Heart right ventricle (tissue), 16 donors: ENCODE measurements at regions not wholly inside any gene's neighbourhood (a gene's known extent, or its start where the extent isn't known, plus 50 kb on each side); places are given as distances from the start of the nearest gene placed in this dataset.

Experiments used
- ATAC-seq, 8 donors: fragments of 200-7000 bp; cut with Tn5 transposase; one replicate each; pipeline ENCODE4 v1.9.1; 2020; ENCODE audit warnings: mild to moderate bottlenecking in 8 of 8, moderate library complexity in 8 of 8, moderate number of reproducible peaks in 1 of 8
- DNase-seq, 2 donors: peaks; one replicate each; pipeline ENCODE4 v3.0.0-alpha.2; 2020
- H3K27ac ChIP-seq, 10 donors: fragments of 200-600 bp; sonication (generic) in 2 of 10; one replicate each; pipeline versions ENCODE4 v1.5.0 to v1.8.0; 2020 to 2022; ENCODE audit warnings: mild to moderate bottlenecking in 3 of 10
- H3K27me3 ChIP-seq, 7 donors: fragments of 200-600 bp; one replicate each; pipeline ENCODE4 v1.8.0; 2021 to 2022; ENCODE audit warnings: mild to moderate bottlenecking in 2 of 7
- H3K36me3 ChIP-seq, 9 donors: fragments of 200-600 bp; sonication (generic) in 1 of 9; one replicate each; pipeline versions ENCODE4 v1.5.0 to v1.8.0; 2020 to 2022; ENCODE audit warnings: mild to moderate bottlenecking in 2 of 9
- H3K4me1 ChIP-seq, 9 donors: fragments of 200-600 bp; sonication (generic) in 1 of 9; one replicate each; pipeline versions ENCODE4 v1.5.0 to v1.8.0; 2020 to 2022; ENCODE audit warnings: mild to moderate bottlenecking in 4 of 9
- H3K4me3 ChIP-seq, 10 donors: fragments of 200-600 bp; sonication (generic) in 2 of 10; one replicate each; pipeline versions ENCODE4 v1.5.0 to v1.8.0; 2020 to 2022; ENCODE audit warnings: mild to moderate bottlenecking in 7 of 10, moderate library complexity in 2 of 10
- H3K9me3 ChIP-seq, 11 donors: fragments of 200-600 bp in 10 of 11; sonication (generic) in 2 of 11; one replicate each; pipeline versions ENCODE4 v1.5.0 to v1.8.0; 2013 to 2022; ENCODE audit warnings: mild to moderate bottlenecking in 2 of 11, control low read depth in 1 of 11, moderate library complexity in 1 of 11
- WGBS, 2 donors: extraction: QIAGEN DNeasy Blood & Tissue Kit; methylation state at CpG; one replicate each; pipeline ENCODE4 v1.1.7; 2013; ENCODE audit warnings: inconsistent platforms in 1 of 2; 5-methylcytosine and 5-hydroxymethylcytosine counted together
- intact Hi-C, 10 donors: fragments of 100-400 bp; cut with DNase I; formaldehyde crosslinking; loops; one replicate each; pipeline versions ENCODE4 v1.11.1 to v1.14.2; 2022
- TF ChIP-seq, protein P1 (sequence below), 9 donors: fragments of 200-600 bp; sonication (generic) in 2 of 9; IDR thresholded peaks; one replicate each; pipeline versions ENCODE4 v1.5.0 to v1.8.0; 2021 to 2022; ENCODE audit warnings: antibody characterized with exemption in 9 of 9, mild to moderate bottlenecking in 5 of 9, moderate library complexity in 1 of 9
- donor health status: Arrhythmogenic right ventricular cardiomyopathy.
- donor health status: ischemic (EF 13 %, LVEDD 7.1; RV severe dilation, severe dysfunction).
- donor health status: healthy with polysubstance abuse.
- donor health status: DM: no; HTN: yes; CAD: no.
- donor health status: DM: no; HTN: no; CAD: no.
- donor health status: ischemic (EF 25% LVEDD 6.9; RV normal size, moderate dysfunction).
- donor health status: ischemic (EF 25% LVEDD 5.7; RV mildly dilated, moderate dysfunction).
- donor health status: healthy.
- donor health status: DM: yes; HTN: yes; CAD: no.
- donor health status: Ischemic cardiomyopathy.
- donor health status: ischemic (EF 35%, LVEDD 5.7; RV mildly dilated, moderate dysfunction).
- donor health status: nonischemic (EF 11% LVEDD 7.7; RV severe dilation, severe dysfunction).
- donor health status: DM: yes; HTN: yes; CAD: no.
- donor health status: PGD.
- donor health status: ischemic (EF 29% LVEDD 5.4; RV normal size, mild dysfunction).
- donor health status: nonischemic (EF 23%, LVEDD 6.1; RV moderate dilation, normal function).

DNA sequence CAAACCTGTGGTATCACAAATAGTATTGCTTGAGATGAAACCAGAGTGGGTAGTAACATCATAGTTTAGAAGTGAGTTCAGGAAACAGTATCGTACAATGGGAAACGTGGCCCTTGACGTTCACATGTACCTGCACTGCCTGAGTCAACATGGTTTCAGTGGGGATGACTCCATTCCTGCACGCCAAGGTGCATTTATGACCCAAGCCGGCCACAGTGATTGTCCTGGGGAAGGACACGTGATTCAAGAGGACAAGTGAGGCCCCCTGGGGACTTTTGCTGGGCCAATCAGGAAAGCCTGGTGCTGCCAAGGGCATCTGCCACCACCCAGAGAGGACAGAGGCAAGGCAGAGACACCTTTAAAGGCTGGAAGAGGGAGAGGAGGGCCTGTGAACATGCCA, 119.2 kb downstream of the AXIN2 start:
- TF ChIP-seq, protein P1, sequence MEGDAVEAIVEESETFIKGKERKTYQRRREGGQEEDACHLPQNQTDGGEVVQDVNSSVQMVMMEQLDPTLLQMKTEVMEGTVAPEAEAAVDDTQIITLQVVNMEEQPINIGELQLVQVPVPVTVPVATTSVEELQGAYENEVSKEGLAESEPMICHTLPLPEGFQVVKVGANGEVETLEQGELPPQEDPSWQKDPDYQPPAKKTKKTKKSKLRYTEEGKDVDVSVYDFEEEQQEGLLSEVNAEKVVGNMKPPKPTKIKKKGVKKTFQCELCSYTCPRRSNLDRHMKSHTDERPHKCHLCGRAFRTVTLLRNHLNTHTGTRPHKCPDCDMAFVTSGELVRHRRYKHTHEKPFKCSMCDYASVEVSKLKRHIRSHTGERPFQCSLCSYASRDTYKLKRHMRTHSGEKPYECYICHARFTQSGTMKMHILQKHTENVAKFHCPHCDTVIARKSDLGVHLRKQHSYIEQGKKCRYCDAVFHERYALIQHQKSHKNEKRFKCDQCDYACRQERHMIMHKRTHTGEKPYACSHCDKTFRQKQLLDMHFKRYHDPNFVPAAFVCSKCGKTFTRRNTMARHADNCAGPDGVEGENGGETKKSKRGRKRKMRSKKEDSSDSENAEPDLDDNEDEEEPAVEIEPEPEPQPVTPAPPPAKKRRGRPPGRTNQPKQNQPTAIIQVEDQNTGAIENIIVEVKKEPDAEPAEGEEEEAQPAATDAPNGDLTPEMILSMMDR (IDR thresholded peaks at IDR 0.05), result no peak
- Histone ChIP-seq H3K36me3 (no peaks in the 10 kb centered on the region), H3K4me3 (no peak overlapping the region), H3K27me3 (peaks cover 0 to 24% (median 5%) of the 10 kb centered on the region in 7 donors), H3K4me1 (peaks cover 0 to 3% (median 0%) of the 10 kb centered on the region in 9 donors), H3K9me3 (no peaks in the 10 kb centered on the region), H3K27ac (no peak overlapping the region)
- WGBS, 2 donors, result 78 to 80% methylated on average over 6 of the region's 6 CpGs
- DNase-seq, result no peak
- no peak for ATAC-seq
- intact Hi-C loops, result no loop called here

DNA sequence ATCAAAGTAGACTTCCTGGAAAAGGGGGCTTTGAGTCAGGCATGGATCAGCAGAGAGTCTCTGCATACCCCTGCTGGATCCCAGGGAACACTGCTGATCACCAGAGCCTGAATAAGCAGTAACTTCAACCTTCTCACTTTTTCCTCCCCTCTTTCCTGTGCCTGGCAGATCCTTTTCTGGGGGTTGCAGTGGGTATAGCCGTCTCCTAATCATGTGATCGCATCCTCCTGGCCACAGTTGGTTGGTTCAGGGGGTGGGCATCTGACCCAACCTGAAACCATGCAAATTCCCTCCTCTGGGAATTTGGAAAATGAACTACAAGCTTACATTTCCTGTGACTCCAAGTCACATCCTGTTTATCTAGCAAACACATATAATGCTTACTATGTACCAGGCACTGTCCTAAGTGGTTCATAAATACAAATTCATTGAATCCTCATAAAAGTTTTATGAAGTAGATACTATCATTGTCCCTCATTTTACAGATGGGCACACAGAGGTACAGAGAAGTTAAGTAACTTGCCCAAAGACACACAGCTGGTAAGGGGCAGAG, 120.3 kb downstream of the AXIN2 start:
- Histone ChIP-seq H3K9me3 (no peaks in the 10 kb centered on the region), H3K4me1 (no peaks in the 10 kb centered on the region), H3K36me3 (no peaks in the 10 kb centered on the region), H3K27me3 (peaks cover 0 to 35% (median 5%) of the 10 kb centered on the region in 7 donors), H3K4me3 (no peak overlapping the region), H3K27ac (no peak overlapping the region)
- intact Hi-C loops, result no loop called here
- DNase-seq (no peak), ATAC-seq (no peak)
- TF ChIP-seq, protein P1 (IDR thresholded peaks at IDR 0.05), result no peak
- WGBS, 2 donors, result 67 to 73% methylated on average over 2 of the region's 2 CpGs

DNA sequence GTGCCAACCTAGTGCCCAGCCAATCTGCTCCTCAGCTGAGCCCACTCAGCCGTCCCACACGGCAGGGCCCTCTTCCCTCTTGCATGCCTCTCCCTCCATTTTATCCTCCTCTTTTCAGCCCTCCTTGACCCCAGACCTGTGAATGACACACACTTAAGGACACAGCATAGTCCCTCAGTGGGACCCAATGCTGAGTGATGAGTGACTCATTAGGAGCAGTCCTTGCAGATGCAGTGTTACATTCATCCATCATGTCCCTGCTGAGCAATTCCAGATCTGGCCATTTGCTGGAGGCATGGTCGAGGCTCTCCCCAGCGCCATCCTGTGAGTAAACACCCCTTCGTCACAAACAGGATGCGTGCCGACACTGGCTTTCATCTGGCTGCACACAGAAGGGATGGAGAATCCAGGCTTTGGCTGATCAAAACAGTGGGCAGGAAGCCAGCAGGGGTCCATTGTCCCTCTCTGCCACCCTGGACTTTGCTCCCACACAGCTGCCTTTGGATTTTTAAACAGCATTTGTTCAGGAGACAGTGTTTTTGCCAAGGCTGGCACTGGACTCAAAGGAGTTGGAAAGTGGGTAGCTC, 122.6 kb downstream of the AXIN2 start:
- H3K4me1 ChIP-seq, result no peaks in the 10 kb centered on the region
- no peaks in the 10 kb centered on the region for H3K9me3 ChIP-seq
- ATAC-seq (no peak), DNase-seq (no peak)
- no peak overlapping the region for H3K27ac ChIP-seq
- no peaks in the 10 kb centered on the region for H3K36me3 ChIP-seq
- H3K27me3 ChIP-seq, result peaks cover 0 to 36% (median 7%) of the 10 kb centered on the region in 7 donors
- WGBS, 2 donors, result 28 to 41% methylated on average over 7 of the region's 7 CpGs
- TF ChIP-seq, protein P1 (IDR thresholded peaks at IDR 0.05), result no peak
- H3K4me3 ChIP-seq, result no peak overlapping the region
- intact Hi-C loops, result no loop called here

DNA sequence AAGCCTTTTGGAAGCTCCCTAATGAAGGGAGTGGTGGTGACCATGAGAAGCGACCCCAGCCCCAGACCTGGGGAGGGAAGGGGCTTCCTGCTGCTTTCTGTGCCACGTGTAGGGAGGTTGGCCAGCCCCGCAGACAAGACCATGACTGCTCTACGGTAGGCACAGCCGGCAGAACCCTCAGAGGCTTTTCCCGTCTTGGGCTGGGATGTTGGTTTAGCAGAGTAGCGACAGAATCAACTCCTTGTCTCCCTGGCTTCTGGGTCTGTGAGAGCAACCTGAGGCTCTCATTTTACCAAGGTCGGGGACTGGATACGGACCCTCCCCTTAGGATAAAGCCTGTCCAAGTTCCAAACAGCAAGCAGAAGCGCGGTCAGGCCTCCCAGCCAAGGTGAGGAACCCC, 123.3 kb downstream of the AXIN2 start:
- H3K9me3 ChIP-seq, result peaks cover 0 to 3% (median 0%) of the 10 kb centered on the region in 11 donors
- H3K4me1 ChIP-seq, result no peaks in the 10 kb centered on the region
- ATAC-seq, result no peak
- no peak for DNase-seq
- intact Hi-C loops, result no loop called here
- no peak overlapping the region for H3K4me3 ChIP-seq
- TF ChIP-seq, protein P1 (IDR thresholded peaks at IDR 0.05), result no peak
- 56 to 70% methylated on average over 11 of the region's 11 CpGs for WGBS, 2 donors
- no peak overlapping the region for H3K27ac ChIP-seq
- H3K27me3 ChIP-seq, result peaks cover 0 to 36% (median 7%) of the 10 kb centered on the region in 7 donors
- H3K36me3 ChIP-seq, result no peaks in the 10 kb centered on the region
